GM12864 (cell line): ENCODE measurements at regions not wholly inside any gene's neighbourhood (a gene's known extent, or its start where the extent isn't known, plus 50 kb on each side); places are given as distances from the start of the nearest gene placed in this dataset.

Source experiments
- DNase-seq: peaks from one replicate; pipeline ENCODE4 v3.0.0-alpha.2; 2011; ENCODE audit warnings: low read depth
- H3K4me3 ChIP-seq: 2 replicates; pipeline ENCODE4 v1.5.1; 2011; ENCODE audit warnings: mild to moderate bottlenecking, low read depth, low read length, control low read depth
- CTCF ChIP-seq: IDR thresholded peaks from 2 replicates; pipeline ENCODE4 v1.5.1; 2011; ENCODE audit warnings: low read depth, mild to moderate bottlenecking, moderate library complexity, low read length, control low read depth, inconsistent platforms; ENCODE audit errors: missing control alignments

DNA sequence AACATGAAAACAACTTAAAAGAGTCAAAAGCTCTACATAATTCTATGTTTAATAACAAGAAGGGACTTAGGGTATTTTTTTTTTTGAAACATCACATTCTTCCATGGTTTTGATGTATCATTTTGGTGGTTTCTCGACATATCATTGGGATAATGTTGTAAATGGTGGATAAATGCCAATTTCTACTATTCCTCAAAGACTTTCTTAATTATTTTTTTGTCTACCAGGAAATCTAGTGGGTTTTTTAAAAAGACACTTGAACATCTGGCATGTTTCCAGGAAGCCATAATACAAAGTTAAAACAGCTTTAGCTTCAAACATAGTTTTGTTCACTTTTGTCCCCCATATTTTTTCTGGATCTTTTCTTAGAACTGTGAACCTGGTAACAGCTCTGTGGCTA, 200.4 kb downstream of the DKK1 start:
- TF ChIP-seq CTCF: no peak
- no peak for DNase-seq
- H3K4me3 ChIP-seq: no peak overlapping the region

GRCh38 chr10:52517012-52517411, 202.9 kb downstream of the DKK1 start:
- DNase-seq: no peak
- no peak for TF ChIP-seq CTCF
- no peak overlapping the region for H3K4me3 ChIP-seq

DNA sequence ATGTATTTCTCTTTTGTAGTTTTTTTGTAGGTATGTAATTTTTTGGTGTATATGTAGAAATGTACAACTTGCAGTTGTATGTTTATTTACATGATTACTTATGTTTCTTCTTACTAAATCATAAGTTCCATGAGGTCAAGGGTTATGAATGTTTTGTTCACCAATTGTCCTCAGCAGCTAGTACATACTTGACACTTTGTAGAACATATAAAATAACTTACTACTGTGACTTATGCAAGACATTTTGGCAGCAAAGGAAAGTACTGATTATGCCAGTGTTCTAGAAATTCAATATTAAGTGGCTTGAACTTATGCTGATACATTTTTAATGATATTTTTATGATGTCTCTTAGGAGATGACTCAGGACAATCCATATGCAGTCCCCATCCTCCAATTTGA, 209.6 kb downstream of the DKK1 start:
- no peak overlapping the region for H3K4me3 ChIP-seq
- TF ChIP-seq CTCF: no peak
- DNase-seq: no peak

GRCh38 chr10:52525761-52526160, 211.7 kb downstream of the DKK1 start:
- H3K4me3 ChIP-seq: no peak overlapping the region
- DNase-seq: no peak
- TF ChIP-seq CTCF: no peak

GRCh38 chr10:52526251-52526823, 212.3 kb downstream of the DKK1 start:
- DNase-seq: no peak
- no peak overlapping the region for H3K4me3 ChIP-seq
- no peak for TF ChIP-seq CTCF

GRCh38 chr10:52532650-52533290, 218.7 kb downstream of the DKK1 start:
- no peak overlapping the region for H3K4me3 ChIP-seq
- no peak for TF ChIP-seq CTCF
- DNase-seq: no peak

GRCh38 chr10:52533986-52534385, 219.9 kb downstream of the DKK1 start:
- TF ChIP-seq CTCF: no peak
- DNase-seq: no peak
- H3K4me3 ChIP-seq: no peak overlapping the region
